GM19455 (cell line): ENCODE measurements at regions not wholly inside any gene's neighbourhood (a gene's known extent, or its start where the extent isn't known, plus 50 kb on each side); places are given as distances from the start of the nearest gene placed in this dataset.

Experiments
- ATAC-seq: cut with Tn5 transposase; IDR thresholded peaks from one replicate; pipeline ENCODE4 v1.9.1; 2021; ENCODE audit not compliant: unreplicated experiment

GRCh38 chr6:105775095-105775494 is 311.0 kb upstream of the PRDM1 start:
- no peak for ATAC-seq

- peak; percentile 63 for ATAC-seq
Measured at GRCh38 chr6:105774247-105774646, 311.9 kb upstream of the PRDM1 start.

- ATAC-seq: no peak
Measured at GRCh38 chr6:105771313-105771970, 314.7 kb upstream of the PRDM1 start.

GRCh38 chr6:105769987-105770386 is 316.1 kb upstream of the PRDM1 start:
- no peak for ATAC-seq

GRCh38 chr6:105769197-105769596 is 316.9 kb upstream of the PRDM1 start:
- no peak for ATAC-seq

- ATAC-seq: no peak
Measured at GRCh38 chr6:105767541-105767940, 318.6 kb upstream of the PRDM1 start.

- ATAC-seq: no peak
Measured at GRCh38 chr6:105765239-105765638, 320.9 kb upstream of the PRDM1 start.

GRCh38 chr6:105764315-105764714 is 321.8 kb upstream of the PRDM1 start:
- ATAC-seq: no peak

- no peak for ATAC-seq
Measured at GRCh38 chr6:105763866-105764265, 322.3 kb upstream of the PRDM1 start.

GRCh38 chr6:105760746-105761145 is 325.4 kb upstream of the PRDM1 start:
- ATAC-seq: no peak

- ATAC-seq: no peak
Measured at GRCh38 chr6:105759946-105760345, 326.2 kb upstream of the PRDM1 start.

- no peak for ATAC-seq
Measured at GRCh38 chr6:105759015-105759414, 327.1 kb upstream of the PRDM1 start.

- ATAC-seq: peak; percentile 93
Measured at GRCh38 chr6:105757512-105758200, 328.5 kb upstream of the PRDM1 start.

- no peak for ATAC-seq
Measured at GRCh38 chr6:105755885-105756284, 330.3 kb upstream of the PRDM1 start.

- ATAC-seq: no peak
Measured at GRCh38 chr6:105753620-105754211, 332.4 kb upstream of the PRDM1 start.

GRCh38 chr6:105753207-105753606 is 332.9 kb upstream of the PRDM1 start:
- no peak for ATAC-seq

GRCh38 chr6:105750089-105750488 is 336.0 kb upstream of the PRDM1 start:
- ATAC-seq: no peak

- no peak for ATAC-seq
Measured at GRCh38 chr6:105748737-105749161, 337.4 kb upstream of the PRDM1 start.

- no peak for ATAC-seq
Measured at GRCh38 chr6:105747823-105748405, 338.2 kb upstream of the PRDM1 start.

GRCh38 chr6:105746509-105746908 is 339.6 kb upstream of the PRDM1 start:
- no peak for ATAC-seq

- ATAC-seq: no peak
Measured at GRCh38 chr6:105746130-105746505, 340.0 kb upstream of the PRDM1 start.
